ENCODE measurements at regions not wholly inside any gene's neighbourhood (a gene's known extent, or its start where the extent isn't known, plus 50 kb on each side); places are given as distances from the start of the nearest gene placed in this dataset.

GRCh38 chr10:69734797-69735468 lies 66.8 kb upstream of the COL13A1 start:
- no peaks in the 10 kb centered on the region for H3K27me3 Mint-ChIP-seq (ENCODE audit: low read depth)
- CTCF ChIA-PET, result no interaction called here
- no peaks in the 10 kb centered on the region for H3K9me3 Mint-ChIP-seq
- peak overlapping the region; percentile 19 for H3K4me3 Mint-ChIP-seq
- DNase-seq, result peak; percentile 62
- H3K36me3 Mint-ChIP-seq (ENCODE audit: low read depth), result no peaks in the 10 kb centered on the region
- H3K4me1 Mint-ChIP-seq (ENCODE audit: low read depth), result peaks cover 17% of the 10 kb centered on the region
- peak overlapping the region; percentile 50 for H3K27ac Mint-ChIP-seq
- intact Hi-C loops (cut with micrococcal nuclease), result loop anchor here (1.0 kb wide), 1 partner anchor 10 kb away; no protein-coding TSS in a partner anchor

GRCh38 chr10:69736886-69737641 lies 64.6 kb upstream of the COL13A1 start:
- Mint-ChIP-seq H3K9me3 (no peaks in the 10 kb centered on the region), H3K36me3 (ENCODE audit: low read depth) (no peaks in the 10 kb centered on the region), H3K4me1 (ENCODE audit: low read depth) (peaks cover 17% of the 10 kb centered on the region), H3K27me3 (ENCODE audit: low read depth) (peaks cover 1% of the 10 kb centered on the region), H3K27ac (no peak overlapping the region), H3K4me3 (no peak overlapping the region)
- CTCF ChIA-PET, result no interaction called here
- intact Hi-C loops (cut with micrococcal nuclease), result no loop called here
- no peak for DNase-seq

- no peak overlapping the region for H3K4me3 Mint-ChIP-seq
- peaks cover 1% of the 10 kb centered on the region for H3K27me3 Mint-ChIP-seq (ENCODE audit: low read depth)
- H3K9me3 Mint-ChIP-seq, result no peaks in the 10 kb centered on the region
- CTCF ChIA-PET, result no interaction called here
- H3K36me3 Mint-ChIP-seq (ENCODE audit: low read depth), result no peaks in the 10 kb centered on the region
- H3K27ac Mint-ChIP-seq, result no peak overlapping the region
- H3K4me1 Mint-ChIP-seq (ENCODE audit: low read depth), result peaks cover 17% of the 10 kb centered on the region
- intact Hi-C loops (cut with micrococcal nuclease), result no loop called here
- no peak for DNase-seq
Measured at GRCh38 chr10:69738071-69738470, 63.6 kb upstream of the COL13A1 start.

GRCh38 chr10:69738858-69739435 lies 62.8 kb upstream of the COL13A1 start:
- H3K4me1 Mint-ChIP-seq (ENCODE audit: low read depth), result peaks cover 12% of the 10 kb centered on the region
- no peak for DNase-seq
- CTCF ChIA-PET, result no interaction called here
- no peaks in the 10 kb centered on the region for H3K36me3 Mint-ChIP-seq (ENCODE audit: low read depth)
- intact Hi-C loops (cut with micrococcal nuclease), result no loop called here
- no peak overlapping the region for H3K4me3 Mint-ChIP-seq
- no peaks in the 10 kb centered on the region for H3K9me3 Mint-ChIP-seq
- peaks cover 3% of the 10 kb centered on the region for H3K27me3 Mint-ChIP-seq (ENCODE audit: low read depth)
- no peak overlapping the region for H3K27ac Mint-ChIP-seq

GRCh38 chr10:69739634-69740033 lies 62.1 kb upstream of the COL13A1 start:
- CTCF ChIA-PET, result interaction anchor here (1.0 kb wide), 1 partner anchor 175 kb away, joined by 4 read pairs; no protein-coding TSS in a partner anchor
- DNase-seq, result no peak
- no peak overlapping the region for H3K27ac Mint-ChIP-seq
- H3K36me3 Mint-ChIP-seq (ENCODE audit: low read depth), result no peaks in the 10 kb centered on the region
- peaks cover 3% of the 10 kb centered on the region for H3K27me3 Mint-ChIP-seq (ENCODE audit: low read depth)
- H3K4me3 Mint-ChIP-seq, result no peak overlapping the region
- no peaks in the 10 kb centered on the region for H3K9me3 Mint-ChIP-seq
- intact Hi-C loops (cut with micrococcal nuclease), result no loop called here
- H3K4me1 Mint-ChIP-seq (ENCODE audit: low read depth), result peaks cover 7% of the 10 kb centered on the region

GRCh38 chr10:69740126-69740525 lies 61.6 kb upstream of the COL13A1 start:
- Mint-ChIP-seq H3K4me3 (no peak overlapping the region), H3K9me3 (no peaks in the 10 kb centered on the region), H3K27me3 (ENCODE audit: low read depth) (peaks cover 3% of the 10 kb centered on the region), H3K27ac (no peak overlapping the region), H3K4me1 (ENCODE audit: low read depth) (peaks cover 2% of the 10 kb centered on the region), H3K36me3 (ENCODE audit: low read depth) (no peaks in the 10 kb centered on the region)
- intact Hi-C loops (cut with micrococcal nuclease), result no loop called here
- CTCF ChIA-PET, result interaction anchor here (1.0 kb wide), 1 partner anchor 174 kb away, joined by 4 read pairs; no protein-coding TSS in a partner anchor
- no peak for DNase-seq

- H3K4me3 Mint-ChIP-seq, result no peak overlapping the region
- H3K36me3 Mint-ChIP-seq (ENCODE audit: low read depth), result no peaks in the 10 kb centered on the region
- no peaks in the 10 kb centered on the region for H3K4me1 Mint-ChIP-seq (ENCODE audit: low read depth)
- H3K27ac Mint-ChIP-seq, result no peak overlapping the region
- intact Hi-C loops (cut with micrococcal nuclease), result no loop called here
- DNase-seq, result no peak
- CTCF ChIA-PET, result no interaction called here
- H3K9me3 Mint-ChIP-seq, result no peaks in the 10 kb centered on the region
- H3K27me3 Mint-ChIP-seq (ENCODE audit: low read depth), result peaks cover 3% of the 10 kb centered on the region
Measured at GRCh38 chr10:69741252-69741651, 60.5 kb upstream of the COL13A1 start.

GRCh38 chr10:69741671-69742355 lies 59.9 kb upstream of the COL13A1 start:
- CTCF ChIA-PET, result interaction anchor here (1.7 kb wide), 1 partner anchor 14 kb away, joined by 3 read pairs; no protein-coding TSS in a partner anchor

GRCh38 chr10:69742356-69742695 lies 59.4 kb upstream of the COL13A1 start:
- intact Hi-C loops (cut with micrococcal nuclease), result loop anchor here (2.0 kb wide), 1 partner anchor 172 kb away; no protein-coding TSS in a partner anchor
- Mint-ChIP-seq H3K4me3 (no peak overlapping the region), H3K27me3 (ENCODE audit: low read depth) (peaks cover 3% of the 10 kb centered on the region), H3K36me3 (ENCODE audit: low read depth) (no peaks in the 10 kb centered on the region), H3K27ac (no peak overlapping the region), H3K4me1 (ENCODE audit: low read depth) (peaks cover 1% of the 10 kb centered on the region), H3K9me3 (no peaks in the 10 kb centered on the region)
- no peak for DNase-seq
- CTCF ChIA-PET, result interaction anchor here (1.2 to 1.7 kb wide), 2 partner anchors 15 kb away, joined by 3 read pairs; no protein-coding TSS in a partner anchor

More at GRCh38 chr10:69741671-69742355, 59.9 kb upstream of the COL13A1 start:
- Mint-ChIP-seq H3K27me3 (ENCODE audit: low read depth) (peaks cover 3% of the 10 kb centered on the region), H3K4me3 (no peak overlapping the region), H3K36me3 (ENCODE audit: low read depth) (no peaks in the 10 kb centered on the region), H3K9me3 (no peaks in the 10 kb centered on the region), H3K27ac (no peak overlapping the region), H3K4me1 (ENCODE audit: low read depth) (no peaks in the 10 kb centered on the region)
- intact Hi-C loops (cut with micrococcal nuclease), result loop anchor here (2.0 kb wide), 1 partner anchor 173 kb away; no protein-coding TSS in a partner anchor
- no peak for DNase-seq

GRCh38 chr10:69742928-69743602 lies 58.6 kb upstream of the COL13A1 start:
- DNase-seq, result peak; percentile 52
- intact Hi-C loops (cut with micrococcal nuclease), result loop anchor here (2.0 kb wide), 1 partner anchor 172 kb away; no protein-coding TSS in a partner anchor
- Mint-ChIP-seq H3K27me3 (ENCODE audit: low read depth) (peaks cover 3% of the 10 kb centered on the region), H3K9me3 (no peaks in the 10 kb centered on the region), H3K27ac (no peak overlapping the region), H3K4me3 (no peak overlapping the region), H3K4me1 (ENCODE audit: low read depth) (peaks cover 1% of the 10 kb centered on the region), H3K36me3 (ENCODE audit: low read depth) (no peaks in the 10 kb centered on the region)
- CTCF ChIA-PET, result interaction anchor here (1.2 to 1.7 kb wide), 3 partner anchors 14 to 172 kb away, joined by 3 read pairs; no protein-coding TSS in a partner anchor

GRCh38 chr10:69744971-69745370 lies 56.7 kb upstream of the COL13A1 start:
- Mint-ChIP-seq H3K27ac (no peak overlapping the region), H3K9me3 (no peaks in the 10 kb centered on the region), H3K4me1 (ENCODE audit: low read depth) (peaks cover 1% of the 10 kb centered on the region), H3K4me3 (no peak overlapping the region), H3K27me3 (ENCODE audit: low read depth) (peaks cover 4% of the 10 kb centered on the region), H3K36me3 (ENCODE audit: low read depth) (no peaks in the 10 kb centered on the region)
- CTCF ChIA-PET, result no interaction called here
- intact Hi-C loops (cut with micrococcal nuclease), result loop anchor here (1.0 to 5.0 kb wide), 2 partner anchors 10 to 57 kb away; partner anchors contain the start of gene COL13A1
- no peak for DNase-seq
